ENCODE measurements at regions not wholly inside any gene's neighbourhood (a gene's known extent, or its start where the extent isn't known, plus 50 kb on each side); places are given as distances from the start of the nearest gene placed in this dataset.
"Not testable (repeated sequence)": the region's sequence is repeated elsewhere in the genome, so short reads cannot be mapped to it uniquely, and the experiment has no call there.

DNA sequence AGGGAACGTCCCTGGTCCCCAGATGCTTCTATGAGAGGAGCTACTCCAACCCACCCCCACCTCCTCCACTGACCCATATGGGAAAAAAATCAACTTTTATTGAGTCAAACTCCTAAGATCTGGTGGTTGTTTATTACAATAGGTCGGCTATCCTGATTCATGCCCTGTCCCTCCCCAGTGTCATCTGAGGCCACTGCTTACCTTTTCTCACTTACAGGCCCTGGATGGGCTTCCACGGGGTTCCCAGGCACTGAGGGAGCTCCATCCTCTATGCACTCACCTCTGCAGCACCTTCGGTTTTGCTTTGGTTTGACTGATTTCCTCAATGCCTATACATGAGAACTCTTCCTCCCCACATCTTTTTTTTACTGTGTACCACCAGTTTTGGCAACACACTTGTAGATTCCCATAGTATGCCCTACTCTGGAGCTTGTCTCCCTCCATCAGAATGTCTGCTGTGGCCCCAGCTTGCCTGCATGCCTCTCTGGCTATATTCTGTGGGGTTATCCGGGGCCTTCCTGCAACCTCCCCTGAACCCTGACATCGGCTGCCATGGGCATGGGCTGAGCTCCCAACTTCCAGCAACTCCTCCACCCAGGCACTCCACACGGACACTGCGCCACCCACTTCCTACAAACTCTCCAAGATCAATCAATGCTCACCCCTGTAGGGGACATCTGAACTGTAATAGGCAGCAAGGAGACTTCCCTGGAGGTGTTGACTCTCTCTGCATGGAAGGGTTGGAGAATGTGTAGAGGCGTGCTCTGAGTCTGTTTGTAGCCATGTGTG, 236.1 kb downstream of the VAPA start:
- TF ChIP-seq JUND (IDR thresholded peaks at IDR 0.05; ENCODE audit: low read depth): no peak
- in situ Hi-C loops (cut with HindIII; ENCODE audit: low pct_unique_long_range_greater_than_20kb, low sequenced_read_pairs): no loop called here
- no peak for DNase-seq (ENCODE audit: low read depth in 1 of 2, low spot score in 1 of 2)

DNA sequence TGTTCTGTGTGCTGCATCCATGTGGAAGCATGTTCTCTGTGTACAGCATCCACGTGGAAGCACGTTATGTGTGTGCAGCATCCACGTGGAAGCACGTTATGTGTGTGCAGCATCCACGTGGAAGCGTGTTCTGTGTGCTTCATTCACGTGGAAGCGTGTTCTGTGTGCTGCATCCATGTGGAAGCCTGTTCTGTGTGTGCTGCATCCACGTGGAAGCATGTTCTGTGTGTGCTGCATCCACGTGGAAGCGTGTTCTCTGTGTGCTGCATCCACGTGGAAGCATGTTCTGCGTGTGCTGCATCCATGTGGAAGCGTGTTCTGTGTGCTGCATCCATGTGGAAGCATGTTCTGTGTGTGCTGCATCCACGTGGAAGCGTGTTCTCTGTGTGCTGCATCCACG, 236.8 kb downstream of the VAPA start:
- in situ Hi-C loops (cut with HindIII; ENCODE audit: low pct_unique_long_range_greater_than_20kb, low sequenced_read_pairs); DNase-seq (ENCODE audit: low read depth in 1 of 2, low spot score in 1 of 2): not testable (repeated sequence)

DNA sequence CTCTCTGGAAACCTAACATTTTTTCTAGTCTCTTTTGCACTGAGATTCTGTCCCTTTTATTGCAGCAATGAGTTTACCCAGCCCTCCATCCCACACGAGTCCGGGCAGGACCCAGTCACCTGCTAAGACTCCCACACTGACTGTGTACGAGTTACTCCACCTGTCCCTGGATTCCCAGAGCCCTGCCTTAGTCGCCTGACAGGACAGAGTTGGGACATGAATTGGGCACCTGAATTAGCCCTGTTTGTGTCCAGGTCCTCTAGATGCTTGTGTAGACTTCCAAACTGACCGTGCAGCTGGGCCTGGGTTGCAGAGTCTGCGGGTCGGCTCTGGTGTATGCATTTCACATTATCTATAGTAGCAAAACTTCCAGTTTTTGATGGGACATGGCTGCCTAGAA, 238.7 kb downstream of the VAPA start:
- no peak for DNase-seq (ENCODE audit: low read depth in 1 of 2, low spot score in 1 of 2)
- TF ChIP-seq JUND (IDR thresholded peaks at IDR 0.05; ENCODE audit: low read depth): no peak
- in situ Hi-C loops (cut with HindIII; ENCODE audit: low pct_unique_long_range_greater_than_20kb, low sequenced_read_pairs): no loop called here

- no peak for TF ChIP-seq JUND (IDR thresholded peaks at IDR 0.05; ENCODE audit: low read depth)
- no peak for DNase-seq (ENCODE audit: low read depth in 1 of 2, low spot score in 1 of 2)
- in situ Hi-C loops (cut with HindIII; ENCODE audit: low pct_unique_long_range_greater_than_20kb, low sequenced_read_pairs): no loop called here
Observed at GRCh38 chr18:10153924-10154752, 240.3 kb downstream of the VAPA start.

- TF ChIP-seq JUND (IDR thresholded peaks at IDR 0.05; ENCODE audit: low read depth): no peak
- in situ Hi-C loops (cut with HindIII; ENCODE audit: low pct_unique_long_range_greater_than_20kb, low sequenced_read_pairs): no loop called here
- no peak for DNase-seq (ENCODE audit: low read depth in 1 of 2, low spot score in 1 of 2)
Observed at GRCh38 chr18:10157706-10158105, 243.9 kb downstream of the VAPA start.

- in situ Hi-C loops (cut with HindIII; ENCODE audit: low pct_unique_long_range_greater_than_20kb, low sequenced_read_pairs): no loop called here
- no peak for TF ChIP-seq JUND (IDR thresholded peaks at IDR 0.05; ENCODE audit: low read depth)
Observed at GRCh38 chr18:10160251-10160650, 246.4 kb downstream of the VAPA start.

GRCh38 chr18:10161315-10161714, 247.5 kb downstream of the VAPA start:
- no peak for TF ChIP-seq JUND (IDR thresholded peaks at IDR 0.05; ENCODE audit: low read depth)
- no peak for DNase-seq (ENCODE audit: low read depth in 1 of 2, low spot score in 1 of 2)
- in situ Hi-C loops (cut with HindIII; ENCODE audit: low pct_unique_long_range_greater_than_20kb, low sequenced_read_pairs): no loop called here

More at GRCh38 chr18:10160251-10160650, 246.4 kb downstream of the VAPA start:
- no peak for DNase-seq (ENCODE audit: low read depth in 1 of 2, low spot score in 1 of 2)

- in situ Hi-C loops (cut with HindIII; ENCODE audit: low pct_unique_long_range_greater_than_20kb, low sequenced_read_pairs): no loop called here
- no peak for DNase-seq (ENCODE audit: low read depth in 1 of 2, low spot score in 1 of 2)
- no peak for TF ChIP-seq JUND (IDR thresholded peaks at IDR 0.05; ENCODE audit: low read depth)
Observed at GRCh38 chr18:10162340-10162739, 248.5 kb downstream of the VAPA start.

DNA sequence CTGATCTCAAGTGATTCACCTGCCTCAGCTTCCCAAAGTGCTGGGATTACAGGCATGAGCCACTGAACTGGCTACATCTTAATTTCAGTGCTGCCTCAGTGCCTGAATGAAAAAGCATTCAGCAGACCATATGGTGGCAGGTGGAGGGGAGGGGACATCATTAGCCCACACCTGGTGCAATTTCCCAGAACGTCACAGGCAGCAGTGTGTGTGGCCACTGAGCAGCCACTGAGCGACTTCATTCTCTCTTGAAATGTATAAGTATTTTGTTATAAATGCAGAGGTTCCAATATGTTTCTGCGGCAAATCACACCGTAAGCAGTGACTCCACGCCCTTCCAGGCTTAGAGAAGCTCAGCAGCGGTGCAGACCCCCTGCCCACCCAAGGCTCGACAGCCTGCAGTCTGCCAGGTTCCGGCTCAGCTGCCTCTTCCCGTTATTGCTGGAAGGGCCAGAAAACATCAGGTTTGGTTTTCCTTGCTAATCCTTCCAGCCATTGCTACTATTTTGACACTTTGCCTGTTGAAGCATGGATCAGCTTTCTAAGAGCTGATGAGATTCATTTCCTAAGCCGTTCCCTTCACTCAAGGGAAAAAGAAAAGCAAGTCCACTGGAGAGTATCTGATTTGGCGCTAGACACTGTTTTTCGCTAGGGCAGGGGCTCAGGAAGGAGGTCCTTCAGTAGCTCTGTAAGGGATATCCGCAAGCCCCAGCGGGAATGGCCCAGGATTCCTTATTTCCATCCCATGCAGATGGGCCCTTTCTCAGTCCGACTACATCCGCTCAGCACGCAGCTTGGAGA, 250.7 kb downstream of the VAPA start:
- TF ChIP-seq JUND (IDR thresholded peaks at IDR 0.05; ENCODE audit: low read depth): no peak
- no peak for DNase-seq (ENCODE audit: low read depth in 1 of 2, low spot score in 1 of 2)
- in situ Hi-C loops (cut with HindIII; ENCODE audit: low pct_unique_long_range_greater_than_20kb, low sequenced_read_pairs): no loop called here

DNA sequence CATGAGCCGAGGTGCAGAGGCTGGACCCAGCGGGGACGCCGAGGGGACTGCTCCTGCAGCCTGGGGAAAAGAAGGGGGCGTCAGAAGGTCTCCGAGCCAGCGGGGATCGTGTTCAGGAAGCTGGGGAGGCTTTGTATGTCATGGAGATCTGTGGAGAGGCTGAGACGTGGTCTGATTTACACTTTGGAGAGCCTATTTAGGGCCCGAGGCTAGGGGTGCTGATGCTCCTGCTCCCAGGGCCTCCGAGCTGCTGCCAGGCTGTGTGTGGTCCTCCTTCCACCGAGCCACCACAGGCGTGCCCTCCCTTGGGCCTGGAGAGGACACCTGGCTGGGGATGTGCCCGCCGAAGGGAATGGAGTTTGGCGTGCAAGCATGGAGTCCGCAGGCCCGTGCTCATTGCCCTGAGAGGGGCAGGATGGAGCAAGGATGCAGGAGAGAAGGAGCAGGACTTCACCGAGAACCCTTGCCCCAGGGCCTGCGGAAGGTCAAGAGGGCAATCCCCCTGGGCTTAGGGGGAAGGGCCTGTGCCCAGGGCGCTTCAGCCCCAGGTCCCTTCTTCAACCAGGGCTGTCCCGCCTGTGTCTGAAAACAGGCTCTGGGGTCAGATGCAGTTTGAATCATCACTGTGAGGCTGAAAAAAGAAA, 252.5 kb downstream of the VAPA start:
- in situ Hi-C loops (cut with HindIII; ENCODE audit: low pct_unique_long_range_greater_than_20kb, low sequenced_read_pairs): no loop called here
- no peak for DNase-seq (ENCODE audit: low read depth in 1 of 2, low spot score in 1 of 2)
- TF ChIP-seq JUND (IDR thresholded peaks at IDR 0.05; ENCODE audit: low read depth): no peak

DNA sequence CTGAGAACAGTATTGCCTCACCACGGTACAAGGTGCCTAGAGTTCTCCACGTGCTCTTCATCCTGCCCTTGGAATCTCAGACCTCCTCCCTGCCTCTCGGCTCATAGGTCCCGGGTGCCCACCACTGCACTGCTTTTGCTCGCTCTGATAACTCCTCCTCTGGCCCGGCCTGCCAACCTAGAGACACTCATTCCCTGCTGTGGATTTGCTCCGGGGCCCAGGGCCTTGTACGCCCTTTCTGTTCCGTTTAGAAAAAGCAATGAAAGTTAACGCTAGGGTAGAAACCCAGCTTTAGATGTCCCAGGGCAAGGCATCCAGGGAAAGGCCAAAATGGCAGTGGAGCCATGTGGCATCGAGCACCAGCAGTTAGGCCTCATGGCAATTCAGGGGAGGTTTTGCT, 253.9 kb downstream of the VAPA start:
- in situ Hi-C loops (cut with HindIII; ENCODE audit: low pct_unique_long_range_greater_than_20kb, low sequenced_read_pairs): no loop called here
- no peak for DNase-seq (ENCODE audit: low read depth in 1 of 2, low spot score in 1 of 2)
- TF ChIP-seq JUND (IDR thresholded peaks at IDR 0.05; ENCODE audit: low read depth): no peak

- in situ Hi-C loops (cut with HindIII; ENCODE audit: low pct_unique_long_range_greater_than_20kb, low sequenced_read_pairs): no loop called here
- TF ChIP-seq JUND (IDR thresholded peaks at IDR 0.05; ENCODE audit: low read depth): no peak
- no peak for DNase-seq (ENCODE audit: low read depth in 1 of 2, low spot score in 1 of 2)
Observed at GRCh38 chr18:10168477-10168876, 254.7 kb downstream of the VAPA start.

Data from T47D (cell line).